ENCODE measurements at regions not wholly inside any gene's neighbourhood (a gene's known extent, or its start where the extent isn't known, plus 50 kb on each side); places are given as distances from the start of the nearest gene placed in this dataset.

GRCh38 chr3:89042236-89042835 is 65.1 kb upstream of the EPHA3 start:
- H3K27ac ChIP-seq, result no peak overlapping the region
- H3K36me3 ChIP-seq, result no peaks in the 10 kb centered on the region
- TF ChIP-seq, protein P1, sequence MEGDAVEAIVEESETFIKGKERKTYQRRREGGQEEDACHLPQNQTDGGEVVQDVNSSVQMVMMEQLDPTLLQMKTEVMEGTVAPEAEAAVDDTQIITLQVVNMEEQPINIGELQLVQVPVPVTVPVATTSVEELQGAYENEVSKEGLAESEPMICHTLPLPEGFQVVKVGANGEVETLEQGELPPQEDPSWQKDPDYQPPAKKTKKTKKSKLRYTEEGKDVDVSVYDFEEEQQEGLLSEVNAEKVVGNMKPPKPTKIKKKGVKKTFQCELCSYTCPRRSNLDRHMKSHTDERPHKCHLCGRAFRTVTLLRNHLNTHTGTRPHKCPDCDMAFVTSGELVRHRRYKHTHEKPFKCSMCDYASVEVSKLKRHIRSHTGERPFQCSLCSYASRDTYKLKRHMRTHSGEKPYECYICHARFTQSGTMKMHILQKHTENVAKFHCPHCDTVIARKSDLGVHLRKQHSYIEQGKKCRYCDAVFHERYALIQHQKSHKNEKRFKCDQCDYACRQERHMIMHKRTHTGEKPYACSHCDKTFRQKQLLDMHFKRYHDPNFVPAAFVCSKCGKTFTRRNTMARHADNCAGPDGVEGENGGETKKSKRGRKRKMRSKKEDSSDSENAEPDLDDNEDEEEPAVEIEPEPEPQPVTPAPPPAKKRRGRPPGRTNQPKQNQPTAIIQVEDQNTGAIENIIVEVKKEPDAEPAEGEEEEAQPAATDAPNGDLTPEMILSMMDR (IDR thresholded peaks at IDR 0.05), result no peak
- intact Hi-C loops (cut with DNase I), result no loop called here
- no peak overlapping the region for H3K9ac ChIP-seq (ENCODE audit: low read depth in 2 of 2, low read length in 2 of 2)
- H3K4me3 ChIP-seq, result no peak overlapping the region
- no peaks in the 10 kb centered on the region for H3K9me3 ChIP-seq
- no peak for DNase-seq
- no peaks in the 10 kb centered on the region for H3K27me3 ChIP-seq
- H3K4me1 ChIP-seq, result no peaks in the 10 kb centered on the region

GRCh38 chr3:89043406-89043932 is 64.0 kb upstream of the EPHA3 start:
- Histone ChIP-seq H3K9me3 (no peaks in the 10 kb centered on the region), H3K27me3 (no peaks in the 10 kb centered on the region), H3K36me3 (no peaks in the 10 kb centered on the region), H3K9ac (ENCODE audit: low read depth in 2 of 2, low read length in 2 of 2) (no peak overlapping the region), H3K4me3 (no peak overlapping the region), H3K27ac (no peak overlapping the region), H3K4me1 (no peaks in the 10 kb centered on the region)
- DNase-seq, result no peak
- intact Hi-C loops (cut with DNase I), result no loop called here
- TF ChIP-seq, protein P1 (IDR thresholded peaks at IDR 0.05), result no peak

- H3K4me3 ChIP-seq, result no peak overlapping the region
- DNase-seq, result no peak
These were observed 60.8 kb upstream of the EPHA3 start for GRCh38 chr3:89046661-89047060.

DNA sequence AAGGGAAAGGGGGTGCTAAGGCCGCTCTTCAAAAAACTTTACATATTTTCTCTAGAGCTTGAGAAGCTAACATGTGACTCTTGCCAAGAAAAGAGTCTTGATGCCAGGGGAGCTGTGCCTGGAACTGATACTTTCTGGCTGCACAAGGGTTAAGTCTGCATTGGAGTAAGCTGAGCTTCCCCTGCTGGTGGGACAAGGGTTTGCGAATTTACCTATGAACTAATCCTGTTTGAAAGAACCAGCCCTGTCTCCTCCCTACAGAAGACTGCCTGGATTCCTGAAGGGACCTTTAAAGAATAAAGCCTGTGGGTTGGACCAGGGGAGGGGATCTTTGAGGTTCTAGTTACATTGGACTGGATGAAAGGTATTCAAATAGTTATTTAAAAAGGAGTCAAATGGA is 58.3 kb upstream of the EPHA3 start:
- Histone ChIP-seq H3K36me3 (no peaks in the 10 kb centered on the region), H3K9me3 (no peaks in the 10 kb centered on the region), H3K4me3 (no peak overlapping the region), H3K27ac (no peak overlapping the region), H3K4me1 (no peaks in the 10 kb centered on the region), H3K27me3 (no peaks in the 10 kb centered on the region), H3K9ac (ENCODE audit: low read depth in 2 of 2, low read length in 2 of 2) (no peak overlapping the region)
- TF ChIP-seq, protein P1 (IDR thresholded peaks at IDR 0.05), result no peak
- intact Hi-C loops (cut with DNase I), result no loop called here
- DNase-seq, result no peak

More at GRCh38 chr3:89046661-89047060, 60.8 kb upstream of the EPHA3 start:
- Histone ChIP-seq H3K27ac (no peak overlapping the region), H3K9ac (ENCODE audit: low read depth in 2 of 2, low read length in 2 of 2) (no peak overlapping the region), H3K27me3 (no peaks in the 10 kb centered on the region), H3K9me3 (no peaks in the 10 kb centered on the region), H3K36me3 (no peaks in the 10 kb centered on the region), H3K4me1 (no peaks in the 10 kb centered on the region)
- intact Hi-C loops (cut with DNase I), result no loop called here
- TF ChIP-seq, protein P1 (IDR thresholded peaks at IDR 0.05), result no peak

DNA sequence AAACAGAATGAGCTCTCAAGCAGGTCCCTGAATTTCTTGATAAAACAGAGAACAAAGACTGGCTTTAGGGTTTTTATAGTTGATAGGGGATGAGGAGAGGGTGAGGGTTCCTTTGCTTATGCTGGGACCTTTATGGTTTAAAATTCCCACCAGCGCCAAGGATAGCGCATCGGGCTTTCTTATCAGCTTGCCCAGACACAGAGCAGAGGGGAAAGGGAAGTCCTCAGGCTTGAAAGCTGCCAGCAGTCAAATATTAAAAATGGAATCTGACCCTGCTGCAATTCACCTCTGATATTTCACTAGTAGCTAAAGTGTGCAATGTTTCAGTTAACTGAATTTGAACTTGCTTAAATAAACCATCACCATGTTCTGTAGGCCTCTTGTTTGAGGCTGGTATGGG is 55.0 kb upstream of the EPHA3 start:
- Histone ChIP-seq H3K4me3 (no peak overlapping the region), H3K27me3 (no peaks in the 10 kb centered on the region), H3K9ac (ENCODE audit: low read depth in 2 of 2, low read length in 2 of 2) (no peak overlapping the region), H3K9me3 (no peaks in the 10 kb centered on the region), H3K36me3 (no peaks in the 10 kb centered on the region), H3K27ac (no peak overlapping the region), H3K4me1 (no peaks in the 10 kb centered on the region)
- TF ChIP-seq, protein P1 (IDR thresholded peaks at IDR 0.05), result no peak
- no peak for DNase-seq
- intact Hi-C loops (cut with DNase I), result no loop called here
